ENCODE measurements at regions not wholly inside any gene's neighbourhood (a gene's known extent, or its start where the extent isn't known, plus 50 kb on each side); places are given as distances from the start of the nearest gene placed in this dataset.
A peak's percentile ranks its signal among the peaks of the same experiment; 100 is the strongest.

DNA sequence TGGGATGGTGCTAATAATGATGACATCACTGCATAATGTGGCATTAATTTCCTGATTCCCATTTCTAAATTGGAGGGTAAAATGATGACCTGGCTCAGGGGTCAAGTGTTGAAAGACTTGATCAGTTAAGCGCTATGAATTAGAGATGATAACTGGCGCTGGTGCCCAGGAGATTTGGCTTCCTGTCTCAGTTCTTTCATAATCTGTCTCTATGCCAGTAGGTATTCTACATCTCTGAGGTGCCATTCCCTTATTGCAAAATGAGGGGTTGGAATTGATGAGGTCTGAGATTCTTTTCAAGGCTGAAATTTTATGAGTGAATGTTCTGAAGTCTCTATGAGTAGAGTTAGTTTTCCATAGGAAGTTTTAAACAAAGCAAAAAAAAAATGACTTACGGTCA is 1715.1 kb upstream of the WWC1 start:
- ATAC-seq (no peak), FAIRE-seq (no peak), DNase-seq (ENCODE audit: low spot score) (no peak)
- WGBS (ENCODE audit: low lambda C conversion rate) = 22% methylated on average over 3 of the region's 3 CpGs
- no peak overlapping the region for H2AFZ ChIP-seq (ENCODE audit: low read length)
- no peaks in the 10 kb centered on the region for H3K4me1 ChIP-seq (ENCODE audit: insufficient read depth, low read length)
- no peak overlapping the region for H3K4me3 ChIP-seq (replicated peaks in 1 of 3; ENCODE audit: insufficient read depth in 1 of 3, low read depth in 2 of 3, low read length in 3 of 3)
- BruUV-seq (replicated peaks) = no TSS peak
- H3K79me2 ChIP-seq (ENCODE audit: insufficient read depth, low read length) = no peaks in the 10 kb centered on the region
- H3K9me3 ChIP-seq (ENCODE audit: low read length) = peaks cover 84% of the 10 kb centered on the region
- intact Hi-C loops (cut with micrococcal nuclease; ENCODE audit: unreplicated experiment) = no loop called here
- no peak overlapping the region for H3K4me2 ChIP-seq (ENCODE audit: low read depth, low read length)
- H3K27ac ChIP-seq (ENCODE audit: extremely low read length, insufficient read depth, low read length) = no peak overlapping the region
- ChIA-PET CTCF (ENCODE audit: low intra/inter-chr PET ratio, low total read pairs) (no interaction called here), POLR2A (no interaction called here)
- no peaks in the 10 kb centered on the region for H3K36me3 ChIP-seq (replicated peaks in 1 of 2; ENCODE audit: control insufficient read depth in 1 of 2, insufficient read depth in 2 of 2, low read length in 2 of 2)
- in situ Hi-C loops (cut with HindIII; ENCODE audit: extremely low pct_ligation_motif_present, low pct_unique_long_range_greater_than_20kb) = no loop called here
- no peaks in the 10 kb centered on the region for H3K27me3 ChIP-seq (ENCODE audit: control insufficient read depth in 1 of 2, insufficient read depth in 2 of 2, low read length in 2 of 2)
- no peaks in the 10 kb centered on the region for H4K20me1 ChIP-seq (ENCODE audit: insufficient read depth, low read length)
- H3K9ac ChIP-seq (ENCODE audit: insufficient read depth, low read depth, low read length) = no peak overlapping the region
- no peak for TF ChIP-seq ZNF766 (CRISPR knock-in tag; IDR thresholded peaks at IDR 0.05; ENCODE audit: borderline replicate concordance)
- TF ChIP-seq ATF7 (IDR thresholded peaks at IDR 0.05) = peak; percentile 66
- TF ChIP-seq ATF7 (CRISPR knock-in tag; IDR thresholded peaks at IDR 0.05) = no peak
- no peak for TF ChIP-seq MYC (CRISPR knock-in tag; IDR thresholded peaks at IDR 0.05; ENCODE audit: borderline replicate concordance)
- TF ChIP-seq ZNF34 (CRISPR knock-in tag; IDR thresholded peaks at IDR 0.05; ENCODE audit: borderline replicate concordance) = no peak

DNA sequence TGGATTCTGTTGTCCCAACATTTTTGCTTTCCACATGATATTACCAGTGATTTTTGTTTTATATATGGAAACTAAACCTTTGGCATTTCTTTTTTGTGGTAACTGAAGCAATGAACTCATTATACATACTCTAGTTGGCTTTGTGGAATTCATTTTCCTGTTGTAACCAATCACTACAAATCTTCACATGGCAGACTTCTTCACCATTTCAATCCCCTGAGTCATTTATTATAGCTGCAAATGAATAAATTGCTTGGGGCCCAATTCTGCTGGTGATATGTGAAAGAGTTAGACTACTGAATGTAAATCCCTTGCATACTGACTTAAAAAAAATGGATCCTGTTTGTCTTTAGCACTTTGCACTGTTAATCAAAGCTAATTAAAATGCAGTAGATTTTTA is 1709.6 kb upstream of the WWC1 start:
- Histone ChIP-seq H4K20me1 (ENCODE audit: insufficient read depth, low read length) (no peaks in the 10 kb centered on the region), H3K4me3 (replicated peaks in 1 of 3; ENCODE audit: insufficient read depth in 1 of 3, low read depth in 2 of 3, low read length in 3 of 3) (no peak overlapping the region), H3K27ac (ENCODE audit: extremely low read length, insufficient read depth, low read length) (no peak overlapping the region), H3K4me1 (ENCODE audit: insufficient read depth, low read length) (no peaks in the 10 kb centered on the region), H3K79me2 (ENCODE audit: insufficient read depth, low read length) (no peaks in the 10 kb centered on the region), H3K9me3 (ENCODE audit: low read length) (peaks cover 92% of the 10 kb centered on the region), H2AFZ (ENCODE audit: low read length) (no peak overlapping the region), H3K27me3 (ENCODE audit: control insufficient read depth in 1 of 2, insufficient read depth in 2 of 2, low read length in 2 of 2) (no peaks in the 10 kb centered on the region), H3K4me2 (ENCODE audit: low read depth, low read length) (no peak overlapping the region), H3K9ac (ENCODE audit: insufficient read depth, low read depth, low read length) (no peak overlapping the region), H3K36me3 (replicated peaks in 1 of 2; ENCODE audit: control insufficient read depth in 1 of 2, insufficient read depth in 2 of 2, low read length in 2 of 2) (no peaks in the 10 kb centered on the region)
- in situ Hi-C loops (cut with HindIII; ENCODE audit: extremely low pct_ligation_motif_present, low pct_unique_long_range_greater_than_20kb) = no loop called here
- ChIA-PET POLR2A (no interaction called here), CTCF (ENCODE audit: low intra/inter-chr PET ratio, low total read pairs) (no interaction called here)
- ATAC-seq (no peak), DNase-seq (ENCODE audit: low spot score) (no peak), FAIRE-seq (no peak)
- no TSS peak for BruUV-seq (replicated peaks)
- intact Hi-C loops (cut with micrococcal nuclease; ENCODE audit: unreplicated experiment) = no loop called here
- TF ChIP-seq, protein P1, sequence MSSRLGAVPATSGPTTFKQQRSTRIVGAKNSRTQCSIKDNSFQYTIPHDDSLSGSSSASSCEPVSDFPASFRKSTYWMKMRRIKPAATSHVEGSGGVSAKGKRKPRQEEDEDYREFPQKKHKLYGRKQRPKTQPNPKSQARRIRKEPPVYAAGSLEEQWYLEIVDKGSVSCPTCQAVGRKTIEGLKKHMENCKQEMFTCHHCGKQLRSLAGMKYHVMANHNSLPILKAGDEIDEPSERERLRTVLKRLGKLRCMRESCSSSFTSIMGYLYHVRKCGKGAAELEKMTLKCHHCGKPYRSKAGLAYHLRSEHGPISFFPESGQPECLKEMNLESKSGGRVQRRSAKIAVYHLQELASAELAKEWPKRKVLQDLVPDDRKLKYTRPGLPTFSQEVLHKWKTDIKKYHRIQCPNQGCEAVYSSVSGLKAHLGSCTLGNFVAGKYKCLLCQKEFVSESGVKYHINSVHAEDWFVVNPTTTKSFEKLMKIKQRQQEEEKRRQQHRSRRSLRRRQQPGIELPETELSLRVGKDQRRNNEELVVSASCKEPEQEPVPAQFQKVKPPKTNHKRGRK (CRISPR knock-in tag; IDR thresholded peaks at IDR 0.05) = no peak
- no peak for TF ChIP-seq GATA4 (IDR thresholded peaks at IDR 0.05; ENCODE audit: borderline replicate concordance, low read depth)
- TF ChIP-seq ZNF749 (CRISPR knock-in tag; IDR thresholded peaks at IDR 0.05; ENCODE audit: borderline replicate concordance) = no peak
- TF ChIP-seq, protein P2, sequence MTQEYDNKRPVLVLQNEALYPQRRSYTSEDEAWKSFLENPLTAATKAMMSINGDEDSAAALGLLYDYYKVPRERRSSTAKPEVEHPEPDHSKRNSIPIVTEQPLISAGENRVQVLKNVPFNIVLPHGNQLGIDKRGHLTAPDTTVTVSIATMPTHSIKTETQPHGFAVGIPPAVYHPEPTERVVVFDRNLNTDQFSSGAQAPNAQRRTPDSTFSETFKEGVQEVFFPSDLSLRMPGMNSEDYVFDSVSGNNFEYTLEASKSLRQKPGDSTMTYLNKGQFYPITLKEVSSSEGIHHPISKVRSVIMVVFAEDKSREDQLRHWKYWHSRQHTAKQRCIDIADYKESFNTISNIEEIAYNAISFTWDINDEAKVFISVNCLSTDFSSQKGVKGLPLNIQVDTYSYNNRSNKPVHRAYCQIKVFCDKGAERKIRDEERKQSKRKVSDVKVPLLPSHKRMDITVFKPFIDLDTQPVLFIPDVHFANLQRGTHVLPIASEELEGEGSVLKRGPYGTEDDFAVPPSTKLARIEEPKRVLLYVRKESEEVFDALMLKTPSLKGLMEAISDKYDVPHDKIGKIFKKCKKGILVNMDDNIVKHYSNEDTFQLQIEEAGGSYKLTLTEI (CRISPR knock-in tag; conservative IDR thresholded peaks at IDR 0.05) = no peak
- TF ChIP-seq, protein P3, sequence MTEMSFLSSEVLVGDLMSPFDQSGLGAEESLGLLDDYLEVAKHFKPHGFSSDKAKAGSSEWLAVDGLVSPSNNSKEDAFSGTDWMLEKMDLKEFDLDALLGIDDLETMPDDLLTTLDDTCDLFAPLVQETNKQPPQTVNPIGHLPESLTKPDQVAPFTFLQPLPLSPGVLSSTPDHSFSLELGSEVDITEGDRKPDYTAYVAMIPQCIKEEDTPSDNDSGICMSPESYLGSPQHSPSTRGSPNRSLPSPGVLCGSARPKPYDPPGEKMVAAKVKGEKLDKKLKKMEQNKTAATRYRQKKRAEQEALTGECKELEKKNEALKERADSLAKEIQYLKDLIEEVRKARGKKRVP (CRISPR knock-in tag; IDR thresholded peaks at IDR 0.05) = no peak
- no peak for TF ChIP-seq ESRRA (CRISPR knock-in tag; IDR thresholded peaks at IDR 0.05; ENCODE audit: low read depth)
- TF ChIP-seq CBX5 (CRISPR knock-in tag; IDR thresholded peaks at IDR 0.05; ENCODE audit: borderline replicate concordance) = no peak
